H54 (cell line): ENCODE measurements at regions not wholly inside any gene's neighbourhood (a gene's known extent, or its start where the extent isn't known, plus 50 kb on each side); places are given as distances from the start of the nearest gene placed in this dataset.
A peak's percentile ranks its signal among the peaks of the same experiment; 100 is the strongest.
"Not testable (repeated sequence)": the region's sequence is repeated elsewhere in the genome, so short reads cannot be mapped to it uniquely, and the experiment has no call there.

Source experiments
- DNase-seq: peaks from one replicate; pipeline ENCODE4 v3.0.0; 2011; ENCODE audit warnings: low spot score, mixed read lengths; ENCODE audit not compliant: insufficient read length
- FAIRE-seq: peaks from 3 replicates; lab custom pipeline; 2011; peaks lifted over from hg19 to GRCh38; lab: Jason Lieb, UNC
- POLR2A ChIP-seq: IDR thresholded peaks from 2 replicates; pipeline ENCODE4 v1.6.1; 2011; ENCODE audit warnings: low read depth, mild to moderate bottlenecking, low read length

GRCh38 chr1:101128211-101128727 is 102.7 kb upstream of the DPH5 start:
- FAIRE-seq (peak; percentile 30), DNase-seq (no peak)
- TF ChIP-seq POLR2A: no peak

- no peak for FAIRE-seq
- no peak for DNase-seq
- TF ChIP-seq POLR2A: no peak
These were observed 98.8 kb upstream of the DPH5 start for GRCh38 chr1:101124405-101124804.

- DNase-seq, FAIRE-seq: not testable (repeated sequence)
These were observed 98.3 kb upstream of the DPH5 start for GRCh38 chr1:101123904-101124303.

DNA sequence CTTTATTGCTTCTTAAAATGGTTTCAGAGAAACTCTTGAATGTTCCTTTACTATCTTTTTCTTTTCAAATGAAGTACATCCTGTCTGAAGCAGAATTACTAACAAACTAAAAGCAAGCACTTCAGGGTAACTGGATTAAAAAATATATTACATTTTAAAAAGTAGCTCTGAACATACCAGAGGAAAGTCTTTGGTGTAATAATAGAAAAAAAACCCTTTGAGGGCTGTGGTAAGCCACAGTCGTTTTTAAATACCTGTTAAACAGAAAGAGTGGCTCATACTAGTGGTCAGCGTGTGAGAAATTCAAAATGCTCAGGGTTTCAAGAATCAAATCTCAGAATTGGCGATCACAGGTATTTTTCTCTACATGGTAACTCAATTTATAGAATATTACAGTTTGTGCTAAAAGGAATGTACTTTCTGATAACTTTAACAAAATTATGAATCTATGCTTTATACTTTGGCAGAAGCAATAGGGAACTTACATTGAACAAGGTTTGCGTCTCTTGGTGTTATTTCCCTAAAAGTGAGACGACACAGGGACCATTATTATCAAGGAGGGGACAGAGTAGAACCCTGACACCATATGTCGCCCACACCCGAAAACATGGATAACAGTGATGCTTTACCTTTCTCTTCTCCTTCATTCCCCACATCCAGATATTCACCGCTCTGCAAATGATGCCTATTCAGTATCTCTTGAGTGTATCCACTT is 97.0 kb upstream of the DPH5 start:
- DNase-seq (no peak), FAIRE-seq (no peak)
- no peak for TF ChIP-seq POLR2A

- no peak for TF ChIP-seq POLR2A
- FAIRE-seq: no peak
- DNase-seq: no peak
These were observed 96.4 kb upstream of the DPH5 start for GRCh38 chr1:101121975-101122374.

DNA sequence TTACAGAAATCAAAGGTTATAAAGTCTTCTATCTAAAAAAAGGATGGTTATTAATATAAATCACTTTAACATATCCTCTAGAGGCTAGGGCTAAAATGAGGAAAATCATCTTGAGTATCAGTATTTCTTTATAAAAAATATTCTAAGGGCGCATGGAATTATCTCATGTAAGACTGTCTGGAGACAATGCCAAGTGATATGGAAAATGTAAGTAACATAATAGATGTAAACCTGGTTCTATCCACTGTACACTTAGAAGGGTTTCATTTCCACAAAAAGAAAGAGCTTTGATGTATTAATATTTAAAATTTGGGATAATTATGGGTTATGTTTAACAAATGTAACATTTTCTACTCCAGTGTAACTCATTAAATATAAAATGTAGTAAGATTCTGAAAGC is 95.9 kb upstream of the DPH5 start:
- no peak for DNase-seq
- TF ChIP-seq POLR2A: no peak
- no peak for FAIRE-seq

GRCh38 chr1:101120868-101121267 is 95.3 kb upstream of the DPH5 start:
- TF ChIP-seq POLR2A: no peak
- FAIRE-seq: no peak
- no peak for DNase-seq

DNA sequence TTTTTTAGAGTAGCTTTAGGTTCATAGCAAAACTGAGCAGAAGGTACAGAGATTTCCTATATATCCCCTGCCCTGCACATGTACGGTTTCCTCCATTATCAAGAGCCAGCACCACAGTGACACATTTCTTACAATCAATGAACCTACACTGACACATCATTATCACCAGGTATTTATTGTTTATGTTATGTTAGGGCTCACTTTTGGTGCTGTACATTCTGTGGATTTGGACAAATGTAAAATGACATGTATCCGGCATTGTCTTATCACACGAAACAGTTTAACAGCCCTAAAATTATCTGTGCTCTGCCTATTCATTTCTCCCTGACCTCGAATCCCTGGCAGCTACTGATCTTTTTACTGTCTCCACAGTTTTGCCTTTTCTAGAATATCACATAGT is 93.7 kb upstream of the DPH5 start:
- DNase-seq (no peak), FAIRE-seq (no peak)
- no peak for TF ChIP-seq POLR2A

- no peak for FAIRE-seq
- no peak for TF ChIP-seq POLR2A
- no peak for DNase-seq
These were observed 90.4 kb upstream of the DPH5 start for GRCh38 chr1:101116006-101116405.

- FAIRE-seq: no peak
- no peak for TF ChIP-seq POLR2A
- DNase-seq: no peak
These were observed 89.5 kb upstream of the DPH5 start for GRCh38 chr1:101115112-101115511.

GRCh38 chr1:101114128-101114527 is 88.5 kb upstream of the DPH5 start:
- not testable (repeated sequence) for FAIRE-seq, DNase-seq

GRCh38 chr1:101112051-101112780 is 86.6 kb upstream of the DPH5 start:
- no peak for TF ChIP-seq POLR2A
- FAIRE-seq: no peak
- no peak for DNase-seq

- FAIRE-seq (no peak), DNase-seq (no peak)
- TF ChIP-seq POLR2A: no peak
These were observed 85.9 kb upstream of the DPH5 start for GRCh38 chr1:101111461-101111860.

DNA sequence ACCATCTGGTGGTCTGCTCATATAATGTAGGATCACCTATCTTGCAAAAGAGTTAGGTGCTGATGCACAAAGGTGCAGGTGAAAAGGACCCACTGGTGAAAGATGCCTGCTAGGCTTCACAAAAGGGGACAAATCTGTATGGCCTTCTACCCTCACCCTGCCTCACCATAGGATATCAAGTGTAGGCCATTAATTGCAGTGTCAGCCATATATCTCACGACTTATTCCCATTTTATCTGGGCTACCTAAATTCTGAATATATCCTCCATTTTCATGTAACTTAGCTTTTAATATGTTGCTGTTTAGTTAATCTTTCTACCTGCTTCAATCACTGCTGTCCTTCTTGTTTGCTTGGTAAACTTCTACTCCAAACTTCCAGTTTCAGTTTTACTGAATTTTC is 84.2 kb upstream of the DPH5 start:
- DNase-seq (no peak), FAIRE-seq (no peak)
- TF ChIP-seq POLR2A: no peak

DNA sequence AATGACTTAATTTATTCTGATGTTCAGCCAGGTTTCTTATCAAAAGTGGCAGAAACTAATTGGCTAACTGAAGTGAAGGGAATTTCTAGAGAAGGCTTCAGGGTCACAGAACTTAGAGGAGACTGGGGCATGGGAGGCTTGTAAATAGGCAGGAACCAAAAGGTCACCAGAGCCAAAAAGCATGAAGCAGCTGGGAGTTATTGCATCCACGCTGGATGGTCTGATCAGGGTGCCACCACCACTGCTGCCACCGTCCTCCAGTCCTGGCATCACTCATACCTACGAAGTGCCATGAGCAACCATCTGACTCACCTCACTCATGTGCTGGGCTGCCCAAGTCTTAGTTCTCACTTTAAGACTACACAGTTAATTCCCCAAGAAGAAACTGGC is 82.5 kb upstream of the DPH5 start:
- TF ChIP-seq POLR2A: no peak
- DNase-seq: no peak
- no peak for FAIRE-seq
